Sigmoid colon (tissue), 6 donors: ENCODE measurements at regions not wholly inside any gene's neighbourhood (a gene's known extent, or its start where the extent isn't known, plus 50 kb on each side); places are given as distances from the start of the nearest gene placed in this dataset.
"Not testable (repeated sequence)": the region's sequence is repeated elsewhere in the genome, so short reads cannot be mapped to it uniquely, and the experiment has no call there.

ENCODE experiments used
- DNase-seq: peaks from one replicate; pipeline ENCODE4 v3.0.0-alpha.2; 2019
- H3K27ac ChIP-seq, 4 donors: fragments of 200-600 bp; sonication (generic); one replicate each; pipeline ENCODE4 v1.5.1; 2016 to 2019; ENCODE audit warnings: mild to moderate bottlenecking in 1 of 4
- H3K27me3 ChIP-seq, 3 donors: fragments of 200-600 bp; sonication (generic); one replicate each; pipeline ENCODE4 v1.5.1; 2019; ENCODE audit warnings: mild to moderate bottlenecking in 1 of 3
- H3K36me3 ChIP-seq, 4 donors: fragments of 200-600 bp; sonication (generic); one replicate each; pipeline ENCODE4 v1.5.1; 2016 to 2019
- H3K4me1 ChIP-seq, 4 donors: fragments of 200-600 bp; sonication (generic); one replicate each; pipeline ENCODE4 v1.5.1; 2017 to 2019
- H3K4me3 ChIP-seq, 4 donors: fragments of 200-600 bp; sonication (generic); one replicate each; pipeline ENCODE4 v1.5.1; 2017 to 2019; ENCODE audit warnings: mild to moderate bottlenecking in 2 of 4, moderate library complexity in 1 of 4
- H3K9me3 ChIP-seq, 4 donors: fragments of 200-600 bp in 3 of 4; sonication (generic) in 3 of 4; one replicate each; pipeline versions ENCODE4 v1.5.1 to v1.6.1; 2013 to 2019
- CTCF ChIP-seq, 4 experiments: fragments of 450-650 bp in 3 of 4; fragments of 200-600 bp in 1 of 4; IDR thresholded peaks; one replicate each; pipeline ENCODE4 v1.5.1; 2016 to 2019; ENCODE audit warnings: antibody characterized with exemption in 4 of 4, mild to moderate bottlenecking in 3 of 4, moderate library complexity in 2 of 4
- EP300 ChIP-seq, 4 donors: sonication (generic); formaldehyde crosslinking; IDR thresholded peaks; one replicate each; pipeline ENCODE4 v1.6.1; 2017; ENCODE audit warnings: antibody characterized with exemption in 4 of 4
- POLR2A ChIP-seq, 2 donors: fragments of 450-650 bp; IDR thresholded peaks; one replicate each; pipeline ENCODE4 v1.6.1; 2016; ENCODE audit warnings: antibody characterized with exemption in 2 of 2, mild to moderate bottlenecking in 2 of 2, moderate library complexity in 2 of 2
- POLR2AphosphoS5 ChIP-seq, 4 donors: sonication (generic); formaldehyde crosslinking; IDR thresholded peaks; one replicate each; pipeline ENCODE4 v1.6.1; 2017; ENCODE audit warnings: antibody characterized with exemption in 4 of 4
- WGBS, 2 donors: extraction: QIAGEN DNeasy Blood & Tissue Kit; methylation state at CpG; one replicate each; pipeline ENCODE4 v1.1.7; 2013; 5-methylcytosine and 5-hydroxymethylcytosine counted together
- intact Hi-C: fragments of 100-400 bp; cut with DNase I; formaldehyde crosslinking; loops from one replicate; pipeline ENCODE4 v1.15.1; 2023
- donor health status: healthy with polysubstance abuse.
- donor health status: healthy.

GRCh38 chr9:115832031-115832430 lies 321.6 kb upstream of the PAPPA start:
- DNase-seq, result no peak
- H3K36me3 ChIP-seq, result no peaks in the 10 kb centered on the region
- H3K9me3 ChIP-seq, result no peaks in the 10 kb centered on the region
- 82 to 85% methylated on average over 1 of the region's 1 CpG for WGBS, 2 donors
- TF ChIP-seq POLR2A (IDR thresholded peaks at IDR 0.05) (no peak), CTCF (IDR thresholded peaks at IDR 0.05) (no peak), EP300 (IDR thresholded peaks at IDR 0.05) (no peak), POLR2AphosphoS5 (IDR thresholded peaks at IDR 0.05) (no peak)
- no peak overlapping the region for H3K4me3 ChIP-seq
- H3K4me1 ChIP-seq, result no peaks in the 10 kb centered on the region
- no peak overlapping the region for H3K27ac ChIP-seq
- no peaks in the 10 kb centered on the region for H3K27me3 ChIP-seq
- intact Hi-C loops, result no loop called here

DNA sequence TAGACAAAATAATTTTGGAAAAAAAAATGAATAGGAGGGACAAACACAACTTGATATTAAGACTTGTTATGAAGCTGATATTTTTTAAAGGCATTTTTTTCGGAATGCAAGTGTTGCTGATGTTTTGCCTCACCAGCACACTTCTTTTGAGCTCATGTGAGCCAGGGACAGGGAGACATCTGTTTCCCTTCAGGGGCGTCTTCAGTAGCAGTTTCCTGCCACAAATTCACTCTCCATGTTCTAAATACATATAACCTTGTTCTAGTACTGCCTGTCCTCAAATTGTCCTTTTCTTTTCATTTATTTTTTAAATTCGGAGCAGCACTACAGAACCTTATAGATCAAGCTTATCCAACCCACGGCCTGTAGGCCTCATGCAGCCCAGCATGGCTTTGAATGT lies 316.0 kb upstream of the PAPPA start:
- intact Hi-C loops, result no loop called here
- Histone ChIP-seq H3K4me1 (no peaks in the 10 kb centered on the region), H3K9me3 (no peaks in the 10 kb centered on the region), H3K27ac (peak overlapping the region in 3 of 4 donors; percentile 8 to 49 (median 11)), H3K36me3 (no peaks in the 10 kb centered on the region), H3K4me3 (no peak overlapping the region), H3K27me3 (no peaks in the 10 kb centered on the region)
- TF ChIP-seq POLR2A (IDR thresholded peaks at IDR 0.05) (no peak), POLR2AphosphoS5 (IDR thresholded peaks at IDR 0.05) (peak in 2 of 4 donors; percentile 16 to 33), CTCF (IDR thresholded peaks at IDR 0.05) (no peak), EP300 (IDR thresholded peaks at IDR 0.05) (no peak)
- 64 to 66% methylated on average over 4 of the region's 4 CpGs for WGBS, 2 donors
- DNase-seq, result peak; percentile 67

DNA sequence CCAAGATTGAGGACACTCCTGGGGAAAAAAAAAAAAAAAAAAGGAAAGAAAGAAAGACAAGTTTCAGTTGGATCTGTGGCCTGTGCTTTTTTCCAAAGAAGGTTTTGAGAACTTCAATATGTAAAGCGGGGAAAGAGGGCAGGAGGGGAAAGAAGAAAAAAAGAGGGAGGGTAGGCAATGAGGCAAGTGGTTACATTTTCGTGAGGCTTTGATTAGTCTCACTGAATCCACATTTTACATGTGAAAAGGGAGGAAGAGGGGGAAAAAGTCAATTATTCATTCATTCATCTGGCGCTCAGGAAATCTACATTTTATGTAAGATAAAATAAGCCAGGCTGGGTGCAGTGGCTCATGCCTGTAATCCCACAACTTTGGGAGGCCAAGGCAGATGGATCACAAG lies 315.2 kb upstream of the PAPPA start:
- intact Hi-C loops, result no loop called here
- H3K27ac ChIP-seq, result peak overlapping the region in 3 of 4 donors; percentile 8 to 49 (median 11)
- TF ChIP-seq POLR2AphosphoS5 (IDR thresholded peaks at IDR 0.05) (no peak), CTCF (IDR thresholded peaks at IDR 0.05) (no peak), POLR2A (IDR thresholded peaks at IDR 0.05) (no peak), EP300 (IDR thresholded peaks at IDR 0.05) (no peak)
- 75 to 83% methylated on average over 3 of the region's 3 CpGs for WGBS, 2 donors
- no peaks in the 10 kb centered on the region for H3K27me3 ChIP-seq
- H3K4me3 ChIP-seq, result no peak overlapping the region
- DNase-seq, result no peak
- H3K4me1 ChIP-seq, result no peaks in the 10 kb centered on the region
- H3K36me3 ChIP-seq, result no peaks in the 10 kb centered on the region
- no peaks in the 10 kb centered on the region for H3K9me3 ChIP-seq

GRCh38 chr9:115844433-115844832 lies 309.2 kb upstream of the PAPPA start:
- WGBS, 2 donors, result 82 to 93% methylated on average over 8 of the region's 8 CpGs
- intact Hi-C loops, result not testable (repeated sequence)

DNA sequence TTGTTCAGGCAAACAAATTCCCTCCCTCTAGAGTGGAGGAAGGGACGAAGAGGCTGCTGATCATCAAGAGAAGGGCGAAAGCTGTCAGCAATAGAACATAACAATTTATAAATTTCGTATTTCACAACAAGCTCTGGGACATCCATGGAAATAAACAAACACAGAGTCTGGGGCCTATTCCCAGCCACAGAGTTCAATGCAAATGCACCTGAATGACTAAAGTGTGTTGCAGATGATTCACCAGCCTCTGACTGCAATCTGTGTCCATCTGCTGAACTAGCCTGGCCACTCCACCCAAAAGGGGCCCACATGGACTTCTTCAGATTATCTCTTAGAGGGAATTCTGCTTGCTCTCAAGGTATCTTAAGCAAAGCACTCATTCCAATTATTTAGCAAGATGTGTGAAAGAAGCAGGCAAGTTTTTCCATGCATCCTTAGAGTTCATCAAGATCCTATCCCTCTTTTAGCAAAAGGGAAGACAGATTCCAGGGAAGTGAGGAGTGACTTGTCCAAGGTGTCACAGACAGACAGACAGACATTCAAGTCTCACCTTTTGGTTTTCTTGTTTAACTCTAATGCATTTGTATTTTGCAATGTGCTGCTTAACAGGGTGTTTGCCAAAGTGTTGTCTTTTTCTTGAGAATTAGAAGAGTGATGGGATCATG lies 307.8 kb upstream of the PAPPA start:
- intact Hi-C loops, result no loop called here
- H3K27me3 ChIP-seq, result no peaks in the 10 kb centered on the region
- no peaks in the 10 kb centered on the region for H3K36me3 ChIP-seq
- H3K27ac ChIP-seq, result peak overlapping the region in 1 of 4 donors; percentile 36
- WGBS, 2 donors, result 68 to 71% methylated on average over 3 of the region's 3 CpGs
- no peaks in the 10 kb centered on the region for H3K4me1 ChIP-seq
- no peaks in the 10 kb centered on the region for H3K9me3 ChIP-seq
- TF ChIP-seq POLR2AphosphoS5 (IDR thresholded peaks at IDR 0.05), result peak in 2 of 4 donors; percentile 30 to 46
- TF ChIP-seq POLR2A (IDR thresholded peaks at IDR 0.05), result no peak
- no peak for TF ChIP-seq CTCF (IDR thresholded peaks at IDR 0.05)
- TF ChIP-seq EP300 (IDR thresholded peaks at IDR 0.05), result no peak
- no peak overlapping the region for H3K4me3 ChIP-seq
- peak; percentile 81 for DNase-seq

More at GRCh38 chr9:115844433-115844832, 309.2 kb upstream of the PAPPA start:
- not testable (repeated sequence) for DNase-seq, H3K36me3 ChIP-seq, H3K9me3 ChIP-seq, H3K4me1 ChIP-seq, H3K4me3 ChIP-seq, H3K27me3 ChIP-seq, H3K27ac ChIP-seq
